ENCODE measurements at regions not wholly inside any gene's neighbourhood (a gene's known extent, or its start where the extent isn't known, plus 50 kb on each side); places are given as distances from the start of the nearest gene placed in this dataset.

- TF ChIP-seq GATA2 (IDR thresholded peaks at IDR 0.05; ENCODE audit: low read depth, low read length) = no peak
- no peak for TF ChIP-seq GATA3 (IDR thresholded peaks at IDR 0.05; ENCODE audit: low read depth, low read length)
Observed at GRCh38 chr6:169880516-169880915, 129.1 kb downstream of the ERMARD start.
